HL-60 (cell line): ENCODE measurements at regions not wholly inside any gene's neighbourhood (a gene's known extent, or its start where the extent isn't known, plus 50 kb on each side); places are given as distances from the start of the nearest gene placed in this dataset.

Experiments
- DNase-seq, 2 experiments: peaks; one replicate each; pipeline ENCODE4 v3.0.0-alpha.2; 2010 to 2020; ENCODE audit warnings: low read depth in 1 of 2, low spot score in 1 of 2
- H3K27ac ChIP-seq: fragments of 250-450 bp; sonication (Bioruptor Pico); replicated peaks from 2 replicates; pipeline ENCODE4 v1.5.1; 2020; ENCODE audit warnings: mild to moderate bottlenecking, moderate library complexity
- H3K27me3 ChIP-seq: fragments of 250-450 bp; sonication (Bioruptor Pico); 2 replicates; pipeline ENCODE4 v1.5.1; 2021; ENCODE audit warnings: mild to moderate bottlenecking, moderate library complexity; ENCODE audit not compliant: insufficient read depth, poor library complexity, severe bottlenecking
- H3K4me3 ChIP-seq: replicated peaks from 2 replicates; pipeline ENCODE4 v1.5.1; 2011; ENCODE audit warnings: mild to moderate bottlenecking, control low read depth, low read length; ENCODE audit not compliant: insufficient read depth
- CTCF ChIP-seq: IDR thresholded peaks from one replicate; pipeline ENCODE4 v1.5.1; 2011; ENCODE audit warnings: low read length, control low read depth, inconsistent platforms; ENCODE audit not compliant: insufficient read depth
- GABPA ChIP-seq: IDR thresholded peaks from 2 replicates; pipeline ENCODE4 v1.6.1; 2012; ENCODE audit warnings: low read depth
- POLR2AphosphoS5 ChIP-seq: IDR thresholded peaks from 2 replicates; pipeline ENCODE4 v1.6.1; 2012; ENCODE audit warnings: low read depth
- REST ChIP-seq: IDR thresholded peaks from 2 replicates; pipeline ENCODE4 v1.6.1; 2012; ENCODE audit warnings: low read depth; ENCODE audit not compliant: insufficient replicate concordance
- SPI1 ChIP-seq: IDR thresholded peaks from 2 replicates; pipeline ENCODE4 v1.6.1; 2012; ENCODE audit warnings: low read depth, mild to moderate bottlenecking, borderline replicate concordance

GRCh38 chr10:105763611-105764010, 1122.5 kb downstream of the SORCS3 start:
- H3K27me3 ChIP-seq: no peaks in the 10 kb centered on the region
- DNase-seq: no peak

GRCh38 chr10:105761576-105762260, 1120.6 kb downstream of the SORCS3 start:
- H3K27ac ChIP-seq: no peak overlapping the region
- no peak for DNase-seq
- no peaks in the 10 kb centered on the region for H3K27me3 ChIP-seq
- H3K4me3 ChIP-seq: no peak overlapping the region
- TF ChIP-seq POLR2AphosphoS5 (no peak), GABPA (no peak), CTCF (no peak), REST (no peak), SPI1 (no peak)

More at GRCh38 chr10:105763611-105764010, 1122.5 kb downstream of the SORCS3 start:
- Histone ChIP-seq H3K27ac (no peak overlapping the region), H3K4me3 (no peak overlapping the region)
- TF ChIP-seq SPI1: no peak
- TF ChIP-seq CTCF: no peak
- TF ChIP-seq POLR2AphosphoS5: no peak
- TF ChIP-seq REST: no peak
- TF ChIP-seq GABPA: no peak

- no peak for DNase-seq
- H3K4me3 ChIP-seq: no peak overlapping the region
- TF ChIP-seq SPI1 (no peak), REST (no peak), GABPA (no peak), POLR2AphosphoS5 (no peak), CTCF (no peak)
- H3K27me3 ChIP-seq: no peaks in the 10 kb centered on the region
- H3K27ac ChIP-seq: no peak overlapping the region
Measured at GRCh38 chr10:105759669-105760068, 1118.6 kb downstream of the SORCS3 start.
